Suppressor macrophage (primary cell): ENCODE measurements at regions not wholly inside any gene's neighbourhood (a gene's known extent, or its start where the extent isn't known, plus 50 kb on each side); places are given as distances from the start of the nearest gene placed in this dataset.
"Not testable (repeated sequence)": the region's sequence is repeated elsewhere in the genome, so short reads cannot be mapped to it uniquely, and the experiment has no call there.

Experiments
- DNase-seq, 4 experiments: peaks; one replicate each; pipeline ENCODE4 v3.0.0-alpha.2; 2020 to 2022

DNA sequence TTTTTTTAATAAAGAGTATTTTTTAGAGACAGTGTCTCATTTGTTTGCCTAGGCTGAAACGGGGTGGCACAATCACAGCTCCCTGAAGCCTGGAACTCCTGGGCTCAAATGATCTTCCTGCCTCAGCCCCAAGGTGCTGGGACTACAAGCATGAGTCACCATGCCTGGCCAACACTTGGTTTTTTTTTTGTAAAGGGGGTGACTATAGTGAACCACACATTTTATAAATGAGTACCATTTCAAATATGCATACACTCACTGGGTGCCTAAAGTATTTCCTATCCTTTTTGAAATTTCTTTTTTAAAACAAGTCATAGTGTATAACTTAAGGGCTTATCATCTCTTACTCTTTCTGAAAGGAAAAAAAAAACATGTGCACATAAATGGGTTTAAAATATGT, 325.2 kb upstream of the MEIS2 start:
- no peak for DNase-seq

DNA sequence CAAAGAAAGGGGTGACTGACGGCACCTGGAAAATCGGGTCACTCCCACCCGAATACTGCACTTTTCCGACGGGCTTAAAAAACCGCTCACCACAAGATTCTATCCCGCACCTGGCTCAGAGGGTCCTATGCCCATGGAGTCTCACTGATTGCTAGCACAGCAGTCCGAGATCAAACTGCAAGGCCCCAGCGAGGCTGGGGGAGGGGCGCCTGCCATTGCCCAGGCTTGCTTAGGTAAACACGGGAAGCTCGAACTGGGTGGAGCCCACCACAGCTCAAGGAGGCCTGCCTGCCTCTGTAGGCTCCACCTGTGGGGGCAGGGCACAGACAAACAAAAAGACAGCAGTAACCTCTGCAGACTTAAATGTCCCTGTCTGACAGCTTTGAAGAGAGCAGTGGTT, 327.0 kb upstream of the MEIS2 start:
- DNase-seq, result not testable (repeated sequence)

DNA sequence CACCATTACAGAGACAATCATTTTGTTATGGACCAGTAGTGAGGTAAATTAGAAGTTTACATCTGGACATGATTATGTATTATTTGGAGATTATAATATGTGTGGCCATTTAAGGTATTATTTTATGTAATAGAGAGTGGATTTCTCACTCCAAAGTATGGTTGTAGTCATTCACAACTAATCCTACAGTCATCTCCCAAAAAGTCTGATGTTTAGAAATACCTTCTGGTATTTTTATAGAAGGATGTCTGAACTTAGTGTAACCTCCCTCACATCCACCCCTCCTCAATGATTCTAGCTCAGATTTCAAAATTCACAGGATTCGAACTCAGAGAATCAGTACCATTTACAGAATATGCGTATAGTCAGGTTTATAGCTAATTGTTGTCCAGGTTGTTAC, 346.6 kb upstream of the MEIS2 start:
- no peak for DNase-seq

DNA sequence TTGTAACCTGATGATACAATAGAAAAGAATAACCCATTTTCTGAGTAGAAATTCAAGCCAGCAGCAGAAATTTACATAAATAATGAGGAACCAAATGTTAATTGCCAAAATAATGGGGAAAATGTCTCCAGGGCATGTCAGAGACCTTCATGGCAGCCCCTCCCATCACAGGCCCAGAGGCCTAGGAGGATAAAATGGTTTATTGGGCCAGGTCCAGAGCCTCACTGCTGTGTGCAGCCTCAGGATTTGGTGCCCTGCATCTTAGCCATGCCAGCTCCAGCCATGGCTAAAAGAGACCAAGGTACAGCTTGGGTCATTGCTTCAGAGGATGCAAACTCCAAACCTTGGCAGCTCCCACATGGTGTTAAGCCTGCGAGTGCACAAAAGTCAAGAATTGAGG, 352.1 kb upstream of the MEIS2 start:
- no peak for DNase-seq

DNA sequence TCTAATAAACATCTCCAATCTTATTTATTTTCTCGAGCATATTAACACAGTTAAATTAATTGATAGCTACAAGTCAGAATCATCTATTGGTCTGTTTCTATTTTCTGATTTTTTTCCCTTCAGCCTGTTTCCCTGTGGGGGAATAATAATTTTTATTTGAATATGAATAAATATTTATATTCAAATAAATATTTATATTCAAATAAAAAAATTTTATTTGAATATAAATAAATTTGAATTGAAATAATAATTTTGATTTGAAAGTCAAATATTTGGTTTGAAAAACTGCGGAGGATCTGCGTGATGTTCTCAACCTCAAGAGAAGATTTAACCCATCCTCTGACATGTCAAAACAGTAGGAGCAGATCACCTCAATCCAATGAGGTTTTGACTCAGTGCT, 380.1 kb upstream of the MEIS2 start:
- DNase-seq, result no peak

DNA sequence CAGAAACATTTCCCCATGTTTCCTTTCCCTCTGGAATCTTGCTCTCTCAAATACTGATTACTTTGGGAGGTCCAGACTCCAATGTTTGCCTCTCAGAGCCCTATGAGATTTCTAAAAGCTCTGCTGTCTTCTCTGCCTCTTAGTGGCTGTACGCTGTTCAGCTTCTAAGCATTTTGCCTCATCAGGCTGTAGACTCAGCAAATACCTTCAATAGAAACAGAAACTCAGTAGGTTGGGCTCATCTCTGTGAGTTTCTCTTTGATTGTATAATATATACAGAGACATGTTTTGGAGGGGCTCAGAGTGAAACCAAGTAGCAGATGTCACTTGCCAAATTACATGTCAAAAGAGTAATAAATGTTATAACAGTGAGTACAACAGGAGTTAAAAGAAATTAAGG, 380.8 kb upstream of the MEIS2 start:
- DNase-seq, result no peak

DNA sequence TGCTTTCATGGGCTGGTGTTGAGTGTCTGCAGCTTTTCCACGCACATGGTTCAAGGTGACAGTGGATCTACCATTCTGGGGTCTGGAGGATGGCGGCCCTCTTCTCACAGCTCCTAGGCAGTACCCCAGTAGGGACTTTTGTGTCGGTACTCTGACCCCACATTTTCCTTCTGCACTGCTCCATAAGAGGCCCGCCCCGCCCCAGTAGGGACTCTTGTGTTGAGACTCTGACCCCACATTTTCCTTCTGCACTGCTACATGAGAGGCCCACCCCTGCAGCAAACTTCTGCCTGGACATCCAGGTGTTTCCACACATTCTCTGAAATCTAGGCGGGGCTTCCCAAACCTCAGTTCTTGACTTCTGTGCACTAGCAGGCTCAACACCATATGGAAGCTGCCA, 383.4 kb upstream of the MEIS2 start:
- no peak for DNase-seq

DNA sequence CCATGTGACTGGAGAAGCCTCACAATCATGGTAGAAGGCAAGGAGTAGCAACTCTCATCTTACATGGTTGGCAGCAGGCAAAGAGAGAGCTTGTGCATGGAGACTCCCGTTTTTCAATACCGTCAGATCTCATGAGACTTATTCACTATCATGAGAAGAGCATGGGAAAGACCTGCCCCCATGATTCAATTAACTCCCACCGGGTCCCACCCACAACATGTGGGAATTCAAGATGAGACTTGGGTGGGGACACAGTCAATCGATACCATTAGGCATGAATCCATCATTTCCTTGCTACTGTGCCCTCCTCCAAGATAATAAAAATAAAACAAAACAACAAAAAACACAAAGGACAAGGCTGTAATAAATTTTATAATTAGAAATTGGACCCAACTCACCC, 384.7 kb upstream of the MEIS2 start:
- no peak for DNase-seq

DNA sequence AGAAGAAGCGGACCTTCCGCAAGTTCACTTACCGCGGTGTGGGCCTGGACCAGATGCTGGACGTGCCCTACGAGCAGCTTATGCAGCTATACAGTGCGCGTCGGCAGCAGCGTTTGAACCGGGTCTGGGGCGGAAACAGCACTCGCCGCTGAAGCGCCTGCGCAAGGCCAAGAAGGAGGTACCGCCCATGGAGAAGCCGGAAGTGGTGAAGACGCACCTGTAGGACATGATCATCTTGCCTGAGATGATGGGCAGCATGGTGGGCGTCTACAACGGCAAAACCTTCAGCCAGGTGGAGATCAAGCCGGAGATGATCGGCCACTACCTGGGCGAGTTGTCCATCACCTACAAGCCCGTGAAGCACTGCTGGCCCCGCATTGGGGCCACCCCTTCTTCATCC, 390.4 kb upstream of the MEIS2 start:
- DNase-seq, result no peak

DNA sequence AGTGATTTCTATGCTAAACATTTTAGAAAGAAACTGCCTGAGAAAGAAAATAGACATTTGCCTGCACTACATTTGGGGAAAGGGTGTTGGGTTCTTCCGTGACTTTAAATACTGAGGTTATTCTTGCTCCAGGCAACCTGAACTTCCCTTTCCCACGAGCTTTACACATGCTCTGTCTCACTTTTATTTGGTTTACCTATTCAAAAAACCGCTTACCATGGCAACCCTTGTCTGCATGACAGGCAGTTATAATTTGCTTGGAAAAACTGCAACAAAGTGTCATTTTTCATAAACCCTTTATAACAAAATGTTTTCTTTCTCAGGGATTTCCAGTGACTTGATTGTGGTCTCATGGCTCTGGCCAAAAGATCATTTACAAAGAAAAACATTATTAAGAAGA, 416.3 kb upstream of the MEIS2 start:
- no peak for DNase-seq

DNA sequence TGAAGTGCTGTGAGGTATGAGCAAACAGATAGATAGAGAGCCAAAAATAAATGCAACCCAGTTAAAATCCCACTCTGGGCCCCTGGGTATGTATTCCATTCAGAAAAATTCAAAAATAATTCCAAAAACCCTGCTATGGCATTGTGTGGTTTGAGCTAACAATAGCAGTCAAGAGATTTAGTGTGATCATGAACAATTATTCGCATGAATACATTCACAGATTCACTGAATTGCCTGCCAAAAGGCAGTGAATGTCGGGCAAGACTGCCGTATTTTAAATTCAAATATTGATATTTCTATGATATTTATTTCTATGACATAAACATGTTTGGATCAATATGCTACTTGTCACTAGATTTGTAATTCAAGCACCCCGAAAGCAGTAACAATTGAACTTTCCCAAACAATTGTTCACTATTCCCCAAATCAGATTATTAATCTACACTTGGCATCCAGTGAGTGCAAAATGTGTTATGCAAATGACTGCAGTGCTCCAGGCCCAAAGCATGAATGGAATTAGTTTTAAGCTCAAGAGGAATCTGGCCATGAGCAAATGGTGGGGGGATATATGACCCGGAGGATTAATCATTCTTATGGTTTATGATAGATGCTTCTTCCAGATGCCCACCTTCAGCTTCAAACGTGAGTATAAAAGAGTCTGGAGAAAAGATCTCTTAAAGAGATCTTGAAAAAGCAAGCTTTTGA, 417.0 kb upstream of the MEIS2 start:
- DNase-seq, result no peak

DNA sequence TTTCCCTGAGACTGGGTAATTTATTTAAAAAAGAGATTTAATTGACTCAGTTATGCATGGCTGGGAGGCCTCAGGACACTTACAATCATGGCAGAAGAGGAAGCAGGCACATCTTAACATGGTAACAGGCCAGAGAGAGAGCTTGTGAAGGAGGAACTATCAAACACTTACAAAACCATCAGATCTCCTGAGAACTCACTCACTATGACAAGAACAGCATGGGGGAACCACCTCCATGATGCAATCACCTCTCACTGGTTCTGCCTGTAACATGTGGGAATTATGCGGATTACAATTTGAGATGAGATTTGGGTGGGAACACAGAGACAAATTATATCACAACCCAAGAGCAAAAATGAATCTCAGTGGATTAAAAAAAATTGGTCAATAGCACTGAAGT, 416.0 kb upstream of the TMCO5A start:
- DNase-seq, result no peak

DNA sequence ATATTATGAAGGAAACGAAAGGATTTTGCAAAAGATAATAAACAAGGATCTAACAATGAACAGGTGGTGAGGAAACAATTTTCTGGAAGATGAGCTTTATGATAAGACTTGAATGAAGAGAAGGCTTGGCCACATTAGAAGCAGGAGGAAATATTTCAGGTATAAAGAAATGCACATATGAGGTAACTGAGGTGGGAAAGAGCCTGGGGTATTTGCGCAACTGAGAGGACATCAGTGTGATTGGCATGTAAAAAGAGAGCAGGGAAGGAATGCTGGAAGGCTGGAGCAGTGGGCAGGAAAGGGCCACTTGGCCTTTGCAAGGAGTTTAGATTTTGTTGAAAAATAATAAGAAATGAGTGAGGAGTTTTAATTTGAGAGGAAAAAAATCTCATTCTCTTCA, 414.4 kb upstream of the TMCO5A start:
- DNase-seq, result no peak

DNA sequence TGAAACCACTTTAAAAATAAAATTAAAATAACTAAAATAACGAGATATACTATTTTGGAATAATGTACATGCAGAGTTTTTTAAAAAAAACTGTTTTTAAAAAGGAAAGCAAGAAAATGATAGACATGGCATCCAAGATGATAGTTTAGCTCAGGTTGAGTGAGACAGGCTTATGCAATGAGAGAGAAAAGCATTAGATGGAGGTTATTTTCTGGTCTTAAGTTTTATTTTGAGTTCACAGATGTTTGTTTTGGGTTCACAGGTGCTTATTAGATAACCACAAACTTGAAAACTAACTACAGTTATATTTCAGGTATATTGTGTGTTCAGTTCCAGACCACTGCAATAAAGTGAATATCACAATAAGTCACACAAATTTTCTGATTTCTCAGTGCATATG, 413.6 kb upstream of the TMCO5A start:
- no peak for DNase-seq

DNA sequence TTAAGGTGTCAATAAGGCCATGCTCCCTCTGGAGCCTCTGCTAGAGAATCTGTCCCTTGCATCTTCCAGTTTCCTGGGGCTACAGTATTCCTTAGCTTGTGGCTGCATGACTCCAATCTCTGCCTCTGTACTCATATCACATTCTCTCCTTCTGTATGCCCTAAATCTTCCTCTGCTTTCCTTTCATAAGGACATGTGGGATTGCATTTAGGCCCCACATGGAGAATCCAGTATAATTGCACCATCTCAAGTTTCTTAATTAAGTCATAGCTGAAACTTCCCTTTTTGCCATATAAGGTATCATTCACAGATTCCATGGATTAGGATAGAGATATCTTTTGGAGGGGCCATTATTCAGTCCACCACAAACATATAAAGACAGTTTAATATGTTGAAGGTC, 409.8 kb upstream of the TMCO5A start:
- DNase-seq, result no peak

DNA sequence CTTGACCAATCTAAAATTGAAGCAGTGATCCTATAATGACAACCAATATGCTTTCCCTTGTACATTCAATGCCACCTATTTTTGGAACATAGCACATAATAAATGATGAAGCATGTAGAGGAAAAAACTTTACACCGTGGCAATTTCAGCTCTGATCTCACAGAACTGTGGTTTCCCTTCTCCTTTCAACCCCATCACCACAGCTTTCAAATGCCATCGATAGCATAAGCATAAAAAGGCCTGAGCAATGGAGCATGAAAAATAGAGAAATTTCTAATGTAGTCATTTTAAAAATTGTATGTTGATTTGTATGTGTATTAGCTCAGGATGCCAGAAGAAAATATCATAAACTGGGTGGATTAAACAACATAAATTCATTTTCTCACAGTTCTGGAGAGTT, 406.0 kb upstream of the TMCO5A start:
- DNase-seq, result no peak

DNA sequence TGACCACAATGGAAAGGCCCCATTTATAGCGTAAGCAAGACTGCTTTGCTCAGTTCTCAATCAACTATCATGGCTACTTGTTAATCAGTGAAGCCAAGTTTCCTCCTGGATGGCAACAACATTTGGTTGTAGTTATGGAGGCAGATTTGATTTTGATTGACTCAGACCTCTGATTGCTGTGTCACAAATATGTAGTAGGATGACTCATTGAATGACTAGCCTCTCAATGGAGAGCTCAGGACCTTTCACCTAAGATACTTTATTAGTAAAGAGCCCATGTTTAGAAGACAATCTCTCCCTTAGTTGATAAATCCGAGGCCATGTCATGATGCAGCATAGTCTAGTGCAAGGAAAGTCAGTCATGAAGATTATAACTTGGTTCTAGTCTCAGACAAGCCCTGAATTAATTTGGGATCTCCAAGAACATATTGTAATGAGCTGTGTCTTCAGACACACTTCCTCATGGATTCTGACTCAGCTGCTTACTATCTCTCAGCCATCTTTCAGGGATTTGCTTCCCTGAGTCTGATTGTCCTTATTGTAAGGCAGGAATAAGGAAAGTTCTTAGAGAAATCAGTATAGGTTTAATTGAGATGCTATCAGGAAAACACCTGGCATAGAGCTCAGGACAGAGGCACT, 397.4 kb upstream of the TMCO5A start:
- no peak for DNase-seq

DNA sequence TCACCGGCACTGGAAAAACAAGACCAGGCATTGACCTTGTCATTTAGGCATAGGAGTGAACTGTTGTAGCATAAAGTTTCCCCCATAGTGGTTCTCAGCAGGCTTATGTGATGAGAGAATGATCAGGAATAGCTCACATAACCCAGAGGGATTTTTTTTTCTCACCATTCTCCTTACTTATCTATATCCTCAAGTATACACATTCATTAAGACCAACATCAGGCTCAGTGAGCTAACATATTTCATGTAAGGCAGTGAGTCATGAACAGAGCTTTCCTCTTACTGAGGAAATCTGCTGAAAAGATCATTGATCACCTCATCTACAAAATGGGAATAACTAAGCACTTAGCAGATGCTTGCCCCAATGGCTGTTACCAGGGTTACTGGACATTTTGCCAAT, 396.6 kb upstream of the TMCO5A start:
- DNase-seq, result no peak

DNA sequence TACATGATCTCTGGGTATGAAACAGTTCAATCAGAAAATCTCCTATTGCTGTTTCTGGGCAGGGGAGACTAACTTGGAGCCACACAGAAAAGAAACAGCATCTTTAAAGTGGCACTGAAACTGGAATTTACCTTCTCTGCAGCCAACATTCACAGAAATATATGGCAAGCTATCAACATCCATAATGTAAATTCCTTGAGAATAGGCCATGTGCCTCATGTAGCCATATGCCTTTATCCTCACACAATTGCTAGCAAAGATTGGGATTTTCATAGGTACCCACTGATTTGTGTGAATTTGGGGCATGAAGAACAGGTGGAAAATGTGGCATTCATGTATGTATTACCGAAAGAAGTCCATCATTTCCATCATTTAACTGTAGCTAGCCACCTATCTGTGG, 386.3 kb upstream of the TMCO5A start:
- no peak for DNase-seq

DNA sequence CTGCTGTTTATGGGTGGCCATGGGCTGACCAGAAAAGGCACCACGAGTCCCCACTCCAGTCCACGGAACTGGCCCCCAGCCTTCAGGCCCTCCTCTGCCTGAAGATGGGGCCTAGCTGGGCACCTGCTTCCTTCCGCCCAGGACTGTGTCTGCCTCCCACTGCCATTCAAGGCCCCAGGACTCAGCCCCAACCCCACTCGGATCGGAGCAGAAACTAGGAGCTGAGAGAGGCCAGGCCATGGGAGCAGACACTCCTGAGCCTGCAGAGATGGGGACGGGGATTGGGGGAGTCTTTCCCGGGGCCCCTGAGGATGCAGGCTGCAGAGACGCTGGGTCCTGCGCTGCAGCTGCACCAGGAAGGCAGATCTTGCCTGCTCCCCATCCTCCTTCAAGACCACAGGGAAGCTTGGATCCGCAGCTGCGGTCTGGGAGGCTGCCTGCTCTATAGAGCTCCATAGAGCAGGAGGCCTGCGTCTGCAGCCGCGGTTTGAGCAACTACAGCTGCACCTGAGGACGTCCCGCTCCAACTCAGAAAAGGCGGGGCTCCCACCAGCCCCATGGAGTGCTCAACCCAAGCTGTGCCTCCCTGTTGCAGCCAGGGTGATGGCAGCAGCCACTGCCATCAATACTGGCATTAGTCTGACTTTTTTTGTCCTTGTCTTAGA, 383.9 kb upstream of the TMCO5A start:
- DNase-seq, result no peak

DNA sequence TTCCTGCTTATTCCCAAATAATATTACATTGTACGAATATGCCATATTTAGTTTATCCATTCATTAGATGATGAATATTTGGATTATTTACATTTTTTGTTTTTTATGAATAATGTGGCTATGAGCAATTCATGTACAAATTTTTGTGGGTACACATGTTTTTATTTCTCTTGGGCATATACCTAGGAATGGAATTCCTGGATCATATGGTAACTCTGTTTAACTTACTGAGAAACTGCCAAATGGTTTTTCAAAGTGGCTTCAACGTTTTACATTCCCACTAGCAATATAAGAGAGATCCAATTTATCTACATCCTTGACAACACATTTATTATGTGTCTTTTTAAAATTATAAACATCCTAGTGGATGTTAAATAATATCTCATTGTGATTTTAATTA, 362.0 kb upstream of the TMCO5A start:
- DNase-seq, result no peak

DNA sequence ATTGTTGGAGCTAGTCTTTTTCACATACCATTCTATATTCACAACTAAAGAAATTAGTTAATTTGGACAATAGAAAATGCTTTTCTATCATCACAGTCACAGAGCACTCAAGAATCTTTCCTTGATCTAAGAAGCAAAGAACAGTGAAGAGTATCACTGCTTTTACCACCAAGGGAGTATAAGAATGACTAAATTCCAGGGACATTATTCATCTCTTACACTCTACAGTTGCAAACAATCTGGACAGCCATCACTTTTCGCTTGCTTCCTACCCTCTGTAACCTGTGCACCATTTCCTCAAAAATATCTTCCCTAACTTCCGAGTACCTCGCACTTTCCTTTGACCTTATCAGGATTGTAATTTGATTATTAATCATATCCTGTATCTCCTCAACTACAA, 359.5 kb upstream of the TMCO5A start:
- DNase-seq, result no peak

DNA sequence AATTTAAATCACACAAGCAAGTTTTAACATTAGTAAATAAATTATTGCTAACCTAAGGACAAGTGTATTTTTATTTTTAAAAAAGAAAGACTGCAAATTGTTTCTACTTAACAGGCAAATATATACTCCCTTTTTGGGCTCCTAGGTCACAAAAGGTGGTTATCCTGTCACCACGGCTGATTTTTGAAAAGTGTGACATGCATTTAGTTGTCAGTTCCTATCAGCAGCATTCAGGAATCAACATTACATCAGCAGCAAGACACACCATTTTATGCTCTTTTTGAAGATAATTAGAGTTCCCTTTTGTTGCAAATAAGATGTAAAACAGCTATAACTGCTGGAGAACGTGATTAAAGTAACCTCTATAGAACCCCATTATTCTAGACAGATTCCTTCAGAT, 357.5 kb upstream of the TMCO5A start:
- no peak for DNase-seq

DNA sequence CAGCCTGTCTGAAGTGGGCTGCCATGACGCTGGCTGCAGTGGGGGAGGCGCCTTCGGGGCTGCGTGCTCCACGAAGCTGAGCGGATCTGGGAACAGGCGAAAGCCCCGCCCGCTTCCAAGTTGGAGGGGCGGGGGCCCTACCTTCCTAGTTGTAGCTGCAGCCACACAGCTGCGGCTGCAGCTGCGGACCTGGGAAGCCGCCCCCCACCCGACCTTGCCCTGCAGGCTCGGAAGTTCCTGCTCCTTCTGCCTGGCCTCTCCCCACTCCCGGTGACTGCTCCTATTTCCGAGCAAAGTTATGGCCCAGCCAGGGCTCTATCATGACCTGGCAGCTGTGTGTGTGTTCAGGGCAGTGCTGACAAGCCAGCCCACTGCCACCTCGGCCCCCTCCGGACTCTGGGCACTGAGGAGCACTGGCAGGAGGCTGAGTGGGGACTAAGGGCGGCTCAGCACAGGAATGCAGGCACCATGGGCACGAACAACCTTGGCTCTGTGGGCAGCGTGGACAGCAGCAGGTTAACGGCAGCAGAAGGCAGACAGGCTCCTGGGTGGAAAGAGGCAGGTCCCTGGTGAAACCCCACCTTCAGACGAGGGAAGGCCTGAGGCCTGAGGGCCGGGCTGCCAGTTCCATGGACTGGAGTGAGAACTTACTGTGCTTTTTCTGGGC, 352.4 kb upstream of the TMCO5A start:
- no peak for DNase-seq
